ENCODE measurements at regions not wholly inside any gene's neighbourhood (a gene's known extent, or its start where the extent isn't known, plus 50 kb on each side); places are given as distances from the start of the nearest gene placed in this dataset.

GRCh38 chr16:65297453-65297852 lies 175.6 kb upstream of the CDH11 start:
- H3K4me2 ChIP-seq = no peak overlapping the region
- H3K4me1 ChIP-seq (ENCODE audit: insufficient read depth) = peaks cover 10% of the 10 kb centered on the region
- no peaks in the 10 kb centered on the region for H4K20me1 ChIP-seq (ENCODE audit: insufficient read depth, poor library complexity, severe bottlenecking)
- no peak for TF ChIP-seq EZH2phosphoT487 (IDR thresholded peaks at IDR 0.05; ENCODE audit: low read depth, severe bottlenecking, unreplicated experiment)
- TF ChIP-seq CTCF (IDR thresholded peaks at IDR 0.05; ENCODE audit: poor library complexity) = no peak
- no peak for TF ChIP-seq EZH2 (IDR thresholded peaks at IDR 0.05; ENCODE audit: borderline replicate concordance)
- no peaks in the 10 kb centered on the region for H3K36me3 ChIP-seq (replicated peaks; ENCODE audit: insufficient read depth, low read depth)
- no peaks in the 10 kb centered on the region for H3K9me3 ChIP-seq (ENCODE audit: low read depth)
- peak overlapping the region; percentile 74 for H3K27ac ChIP-seq
- H3K79me2 ChIP-seq = no peaks in the 10 kb centered on the region
- H3K9me2 ChIP-seq (replicated peaks; ENCODE audit: insufficient read depth) = no peaks in the 10 kb centered on the region
- no peak for DNase-seq (ENCODE audit: low spot score)
- no peak overlapping the region for H3K4me3 ChIP-seq
- H3K27me3 ChIP-seq = no peaks in the 10 kb centered on the region
- H2AFZ ChIP-seq = no peak overlapping the region

- Histone ChIP-seq H3K36me3 (replicated peaks; ENCODE audit: insufficient read depth, low read depth) (no peaks in the 10 kb centered on the region), H3K27ac (no peak overlapping the region), H3K4me1 (ENCODE audit: insufficient read depth) (peaks cover 10% of the 10 kb centered on the region), H3K27me3 (no peaks in the 10 kb centered on the region), H2AFZ (no peak overlapping the region), H3K9me2 (replicated peaks; ENCODE audit: insufficient read depth) (no peaks in the 10 kb centered on the region), H3K79me2 (no peaks in the 10 kb centered on the region), H3K4me3 (no peak overlapping the region), H3K9me3 (ENCODE audit: low read depth) (no peaks in the 10 kb centered on the region), H4K20me1 (ENCODE audit: insufficient read depth, poor library complexity, severe bottlenecking) (no peaks in the 10 kb centered on the region), H3K4me2 (no peak overlapping the region)
- TF ChIP-seq EZH2phosphoT487 (IDR thresholded peaks at IDR 0.05; ENCODE audit: low read depth, severe bottlenecking, unreplicated experiment) (no peak), EZH2 (IDR thresholded peaks at IDR 0.05; ENCODE audit: borderline replicate concordance) (no peak), CTCF (IDR thresholded peaks at IDR 0.05; ENCODE audit: poor library complexity) (no peak)
- WGBS (ENCODE audit: low lambda C conversion rate, missing lambda C conversion rate) = 97% methylated on average over 6 of the region's 6 CpGs
- no peak for DNase-seq (ENCODE audit: low spot score)
Observed at GRCh38 chr16:65295527-65295926, 173.7 kb upstream of the CDH11 start.

- Histone ChIP-seq H3K4me2 (no peak overlapping the region), H2AFZ (no peak overlapping the region), H3K9me2 (replicated peaks; ENCODE audit: insufficient read depth) (no peaks in the 10 kb centered on the region), H3K9me3 (ENCODE audit: low read depth) (no peaks in the 10 kb centered on the region), H3K4me1 (ENCODE audit: insufficient read depth) (peaks cover 10% of the 10 kb centered on the region), H3K27me3 (no peaks in the 10 kb centered on the region), H3K79me2 (no peaks in the 10 kb centered on the region), H4K20me1 (ENCODE audit: insufficient read depth, poor library complexity, severe bottlenecking) (no peaks in the 10 kb centered on the region), H3K4me3 (no peak overlapping the region), H3K27ac (no peak overlapping the region), H3K36me3 (replicated peaks; ENCODE audit: insufficient read depth, low read depth) (no peaks in the 10 kb centered on the region)
- WGBS (ENCODE audit: low lambda C conversion rate, missing lambda C conversion rate) = 80% methylated on average over 2 of the region's 2 CpGs
- TF ChIP-seq CTCF (IDR thresholded peaks at IDR 0.05; ENCODE audit: poor library complexity) (no peak), EZH2 (IDR thresholded peaks at IDR 0.05; ENCODE audit: borderline replicate concordance) (no peak), EZH2phosphoT487 (IDR thresholded peaks at IDR 0.05; ENCODE audit: low read depth, severe bottlenecking, unreplicated experiment) (no peak)
- DNase-seq (ENCODE audit: low spot score) = no peak
Observed at GRCh38 chr16:65294708-65295107, 172.8 kb upstream of the CDH11 start.

GRCh38 chr16:65294165-65294564 lies 172.3 kb upstream of the CDH11 start:
- no peak for DNase-seq (ENCODE audit: low spot score)
- no peak overlapping the region for H3K27ac ChIP-seq
- H4K20me1 ChIP-seq (ENCODE audit: insufficient read depth, poor library complexity, severe bottlenecking) = no peaks in the 10 kb centered on the region
- no peak overlapping the region for H3K4me3 ChIP-seq
- H3K36me3 ChIP-seq (replicated peaks; ENCODE audit: insufficient read depth, low read depth) = no peaks in the 10 kb centered on the region
- WGBS (ENCODE audit: low lambda C conversion rate, missing lambda C conversion rate) = 73% methylated on average over 3 of the region's 3 CpGs
- no peak overlapping the region for H3K4me2 ChIP-seq
- H3K4me1 ChIP-seq (ENCODE audit: insufficient read depth) = peaks cover 10% of the 10 kb centered on the region
- TF ChIP-seq EZH2 (IDR thresholded peaks at IDR 0.05; ENCODE audit: borderline replicate concordance) (no peak), CTCF (IDR thresholded peaks at IDR 0.05; ENCODE audit: poor library complexity) (no peak), EZH2phosphoT487 (IDR thresholded peaks at IDR 0.05; ENCODE audit: low read depth, severe bottlenecking, unreplicated experiment) (no peak)
- H3K79me2 ChIP-seq = no peaks in the 10 kb centered on the region
- H3K27me3 ChIP-seq = no peaks in the 10 kb centered on the region
- H3K9me2 ChIP-seq (replicated peaks; ENCODE audit: insufficient read depth) = no peaks in the 10 kb centered on the region
- no peaks in the 10 kb centered on the region for H3K9me3 ChIP-seq (ENCODE audit: low read depth)
- no peak overlapping the region for H2AFZ ChIP-seq
